Muscle layer of colon (tissue), 2 donors: ENCODE measurements at regions not wholly inside any gene's neighbourhood (a gene's known extent, or its start where the extent isn't known, plus 50 kb on each side); places are given as distances from the start of the nearest gene placed in this dataset.
"Not testable (repeated sequence)": the region's sequence is repeated elsewhere in the genome, so short reads cannot be mapped to it uniquely, and the experiment has no call there.

Experiments
- H3K27ac ChIP-seq: one replicate; pipeline ENCODE4 v1.7.0; 2013; ENCODE audit warnings: low read depth, mild to moderate bottlenecking, low read length, moderate library complexity
- H3K27me3 ChIP-seq, 2 donors: one replicate each; pipeline ENCODE4 v1.7.0; 2013; ENCODE audit warnings: low read length in 2 of 2, mild to moderate bottlenecking in 2 of 2; ENCODE audit not compliant: insufficient read depth in 2 of 2, control insufficient read depth in 1 of 2
- H3K36me3 ChIP-seq: one replicate; pipeline ENCODE4 v1.7.0; 2013; ENCODE audit warnings: mild to moderate bottlenecking, low read length; ENCODE audit not compliant: insufficient read depth
- H3K4me1 ChIP-seq: one replicate; pipeline ENCODE4 v1.7.0; 2013; ENCODE audit warnings: mild to moderate bottlenecking, low read length; ENCODE audit not compliant: insufficient read depth
- H3K4me3 ChIP-seq, 2 donors: one replicate each; pipeline ENCODE4 v1.7.0; 2013; ENCODE audit warnings: low read length in 2 of 2, low read depth in 1 of 2, mild to moderate bottlenecking in 1 of 2, moderate library complexity in 1 of 2
- H3K9ac ChIP-seq: one replicate; pipeline ENCODE4 v1.7.0; 2013; ENCODE audit warnings: low read length
- H3K9me3 ChIP-seq: one replicate; pipeline ENCODE4 v1.7.0; 2013; ENCODE audit warnings: mild to moderate bottlenecking, low read length
- donor health status: abdominal sarcoma.
- donor health status: Adenocarcinoma of cecum.

DNA sequence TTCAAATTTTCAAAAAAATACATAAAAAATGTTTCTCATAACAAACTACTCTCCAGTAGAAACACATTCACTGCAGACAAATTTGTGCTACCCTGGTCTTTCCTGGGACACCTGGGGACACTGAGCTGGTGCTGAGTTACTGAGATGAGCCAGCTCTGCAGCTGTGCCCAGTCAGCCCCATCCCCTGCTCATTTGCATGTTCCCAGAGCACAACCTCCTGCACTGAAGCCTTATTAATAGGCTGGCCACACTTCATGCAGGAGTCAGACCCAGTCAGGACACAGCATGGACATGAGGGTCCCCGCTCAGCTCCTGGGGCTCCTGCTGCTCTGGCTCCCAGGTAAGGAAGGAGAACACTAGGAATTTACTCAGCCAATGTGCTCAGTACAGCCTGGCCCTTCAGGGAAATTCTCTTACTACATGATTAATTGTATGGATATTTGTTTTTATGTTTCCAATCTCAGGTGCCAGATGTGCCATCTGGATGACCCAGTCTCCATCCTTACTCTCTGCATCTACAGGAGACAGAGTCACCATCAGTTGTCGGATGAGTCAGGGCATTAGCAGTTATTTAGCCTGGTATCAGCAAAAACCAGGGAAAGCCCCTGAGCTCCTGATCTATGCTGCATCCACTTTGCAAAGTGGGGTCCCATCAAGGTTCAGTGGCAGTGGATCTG lies 1529.3 kb downstream of the RPIA start:
- H3K9me3 ChIP-seq, H3K36me3 ChIP-seq, H3K27ac ChIP-seq, H3K9ac ChIP-seq, H3K27me3 ChIP-seq, H3K4me3 ChIP-seq, H3K4me1 ChIP-seq: not testable (repeated sequence)

DNA sequence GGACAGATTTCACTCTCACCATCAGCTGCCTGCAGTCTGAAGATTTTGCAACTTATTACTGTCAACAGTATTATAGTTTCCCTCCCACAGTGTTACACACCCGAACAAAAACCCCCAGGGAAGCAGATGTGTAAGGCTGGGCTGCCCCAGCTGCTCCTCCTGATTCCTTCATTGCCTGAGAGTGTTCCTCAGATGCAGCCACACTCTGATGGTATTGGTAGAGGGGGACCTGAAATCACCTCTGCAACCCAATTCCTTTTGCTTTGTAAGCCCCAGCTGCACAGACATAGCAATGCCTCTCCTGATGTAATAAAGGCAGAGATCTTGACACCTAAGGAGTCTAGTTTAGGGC lies 1529.8 kb downstream of the RPIA start:
- Histone ChIP-seq H3K27me3 (no peaks in the 10 kb centered on the region), H3K9ac (no peak overlapping the region), H3K4me3 (no peak overlapping the region), H3K9me3 (no peaks in the 10 kb centered on the region), H3K27ac (no peak overlapping the region), H3K4me1 (no peaks in the 10 kb centered on the region), H3K36me3 (no peaks in the 10 kb centered on the region)

DNA sequence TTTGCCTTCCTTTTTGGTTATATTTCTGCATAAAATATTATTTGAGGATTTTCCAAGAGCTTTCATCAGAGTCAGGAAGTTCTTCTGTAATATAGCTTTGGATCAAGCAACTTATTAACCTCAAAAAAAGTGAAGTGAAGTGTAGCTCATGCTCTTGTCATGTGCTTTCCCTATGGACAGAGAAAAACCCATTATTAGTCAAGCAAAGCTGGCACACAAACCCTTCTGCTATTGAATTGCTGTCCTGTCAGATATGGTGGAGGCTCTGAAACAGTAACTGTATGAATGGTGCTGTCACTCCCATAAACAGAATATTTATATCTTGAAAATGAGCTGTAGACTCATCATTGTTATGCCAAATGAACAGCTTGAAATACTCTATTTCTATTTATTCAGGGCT lies 1533.3 kb downstream of the RPIA start:
- H3K9me3 ChIP-seq, H3K4me1 ChIP-seq, H3K9ac ChIP-seq, H3K4me3 ChIP-seq, H3K36me3 ChIP-seq, H3K27me3 ChIP-seq, H3K27ac ChIP-seq: not testable (repeated sequence)

DNA sequence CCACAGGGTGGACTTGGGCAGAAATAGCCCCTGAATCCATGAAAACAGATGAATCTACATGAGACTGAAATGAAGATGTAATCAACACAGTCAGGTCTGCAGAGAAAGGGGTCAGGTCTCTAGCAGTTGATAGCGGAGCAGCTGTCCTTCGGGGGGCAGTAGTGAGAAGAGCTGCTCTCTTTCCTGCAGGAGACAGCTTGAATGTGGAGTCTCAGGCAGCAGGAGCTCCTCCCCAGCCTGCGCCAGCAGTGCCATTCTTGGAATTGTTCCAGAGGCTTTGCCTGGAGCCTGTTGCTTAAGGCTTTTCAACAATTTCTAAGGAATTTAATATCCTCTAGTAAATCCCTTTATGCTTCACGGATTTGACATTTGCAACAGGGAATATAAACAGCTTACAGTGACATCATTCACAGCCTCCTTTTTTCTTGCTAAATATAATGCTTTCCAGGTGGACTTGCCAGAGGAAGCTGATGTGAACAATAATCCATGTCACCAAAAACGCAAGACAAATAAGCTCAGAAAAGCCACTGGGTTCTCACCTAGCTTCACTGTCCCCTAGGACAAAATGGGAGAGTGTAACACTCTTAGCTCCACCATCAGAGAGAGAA lies 1535.1 kb downstream of the RPIA start:
- H3K9me3 ChIP-seq, H3K4me3 ChIP-seq, H3K27me3 ChIP-seq, H3K4me1 ChIP-seq, H3K36me3 ChIP-seq, H3K9ac ChIP-seq, H3K27ac ChIP-seq: not testable (repeated sequence)

DNA sequence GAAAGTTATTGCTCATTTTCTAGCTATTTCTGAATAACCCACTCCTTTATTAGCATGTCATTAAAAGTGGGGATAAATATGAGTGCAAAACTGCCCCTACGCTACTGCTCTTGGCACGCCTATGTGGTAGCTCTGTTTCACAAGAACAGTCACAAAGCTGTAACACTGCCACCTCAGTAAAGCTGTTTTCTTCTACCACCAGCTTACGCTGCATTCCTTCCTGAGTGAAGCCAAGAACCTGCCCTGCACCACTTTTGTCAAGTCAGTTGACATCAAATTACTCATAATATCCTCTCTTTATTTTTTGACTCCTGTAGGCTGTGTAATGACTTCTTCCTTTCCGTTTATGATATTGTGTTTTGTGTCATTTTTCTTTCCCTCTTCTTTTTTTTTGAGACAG lies 1539.7 kb downstream of the RPIA start:
- not testable (repeated sequence) for H3K9ac ChIP-seq, H3K4me3 ChIP-seq, H3K27ac ChIP-seq, H3K9me3 ChIP-seq, H3K36me3 ChIP-seq, H3K4me1 ChIP-seq, H3K27me3 ChIP-seq

DNA sequence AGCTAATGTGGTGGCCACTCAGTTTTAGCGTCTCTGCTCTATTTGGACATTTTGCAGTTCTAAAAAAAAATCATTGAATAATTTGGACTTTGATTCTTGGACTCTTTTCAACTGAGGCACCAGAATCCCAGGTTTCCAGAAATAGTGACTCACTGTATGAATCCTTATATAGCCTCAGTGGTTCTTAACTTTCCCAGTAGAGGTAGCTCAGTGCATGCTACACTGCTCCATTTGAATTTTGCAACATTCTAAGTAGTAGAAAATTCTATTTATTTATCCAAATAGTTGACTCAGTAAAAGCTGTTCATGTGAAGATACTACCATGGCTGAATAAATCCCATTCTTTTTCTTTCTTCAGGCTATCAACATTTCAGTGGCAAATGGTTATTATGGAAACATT lies 1544.0 kb downstream of the RPIA start:
- H3K9me3 ChIP-seq, H3K9ac ChIP-seq, H3K36me3 ChIP-seq, H3K4me1 ChIP-seq, H3K4me3 ChIP-seq, H3K27me3 ChIP-seq, H3K27ac ChIP-seq: not testable (repeated sequence)

DNA sequence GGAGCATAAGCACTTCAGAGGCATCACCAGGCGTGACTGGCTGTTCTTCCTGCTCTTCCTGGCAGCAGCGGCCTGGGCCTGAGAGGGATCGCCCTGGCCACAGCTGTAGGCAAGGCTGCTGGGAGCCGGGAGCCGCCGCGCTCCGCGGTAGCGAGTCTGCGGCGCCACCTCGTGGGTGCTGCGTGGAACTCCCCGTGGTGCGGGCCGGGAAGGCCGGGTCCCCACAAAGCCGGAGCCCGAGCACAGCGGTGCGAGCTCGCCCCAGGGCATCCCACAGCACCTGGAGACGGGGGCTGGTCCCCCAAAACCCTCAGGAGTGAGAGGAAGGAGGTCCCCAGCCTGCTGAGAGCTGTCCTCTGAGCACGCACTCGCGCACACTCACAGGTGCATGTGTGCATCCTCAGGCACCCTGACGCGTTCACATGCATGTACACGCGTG lies 1546.5 kb downstream of the RPIA start:
- not testable (repeated sequence) for H3K36me3 ChIP-seq, H3K27ac ChIP-seq, H3K27me3 ChIP-seq, H3K9me3 ChIP-seq, H3K9ac ChIP-seq, H3K4me1 ChIP-seq, H3K4me3 ChIP-seq

DNA sequence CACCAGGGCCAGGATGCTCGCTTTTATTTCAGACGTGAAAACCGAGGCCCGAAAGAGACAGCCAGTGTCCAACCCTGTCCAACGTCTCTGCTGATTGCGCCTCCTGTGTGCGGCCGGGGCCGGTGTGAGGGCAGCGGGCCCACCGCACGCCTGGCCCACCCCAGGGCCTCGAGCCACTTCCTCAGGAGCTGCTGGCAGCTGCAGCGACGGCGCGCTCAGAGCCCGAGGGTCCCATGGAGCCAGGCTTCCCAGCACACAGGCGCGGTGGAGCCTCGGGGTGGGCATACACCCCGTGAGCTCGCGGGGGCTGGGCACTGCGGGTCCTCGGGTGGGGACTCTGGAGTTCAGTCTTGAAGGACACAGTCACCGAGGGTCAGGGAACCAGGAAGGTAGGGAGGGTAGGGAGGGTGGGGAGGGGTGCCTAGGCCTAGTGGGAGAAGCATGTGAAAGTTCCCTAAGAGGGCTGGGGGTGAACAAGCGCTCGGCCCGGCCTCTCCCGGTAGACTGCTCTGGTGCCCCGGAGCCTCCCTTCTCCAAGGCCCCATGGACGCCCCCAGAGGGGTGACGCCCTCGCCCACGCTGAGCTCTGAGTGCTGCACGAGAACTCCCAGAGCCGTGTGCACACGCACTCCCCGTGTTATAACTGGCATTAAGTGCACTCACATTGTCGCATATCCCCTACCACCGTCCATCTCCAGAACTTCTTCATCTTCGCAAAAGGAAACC lies 1547.2 kb downstream of the RPIA start:
- H3K9ac ChIP-seq, H3K27me3 ChIP-seq, H3K36me3 ChIP-seq, H3K9me3 ChIP-seq, H3K4me1 ChIP-seq, H3K27ac ChIP-seq, H3K4me3 ChIP-seq: not testable (repeated sequence)

DNA sequence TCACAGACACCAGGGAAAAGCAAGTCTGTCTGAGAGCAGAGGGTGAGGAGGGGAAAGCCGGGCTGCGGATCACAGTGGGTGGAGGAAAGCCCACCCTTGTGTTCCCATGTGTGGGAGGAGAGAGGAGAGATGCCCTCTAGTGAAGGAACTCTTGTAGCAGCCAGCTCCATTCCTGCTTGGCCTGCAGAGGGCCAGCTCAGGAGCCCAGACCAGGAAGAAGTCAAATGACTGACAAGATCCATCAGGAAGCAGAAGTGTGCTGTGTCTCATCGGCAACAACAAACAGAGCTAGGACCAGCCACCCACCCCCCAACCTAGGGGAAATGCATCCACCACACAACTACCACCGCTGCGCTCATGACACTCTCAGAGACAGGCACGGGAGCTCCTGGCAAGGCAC lies 1548.3 kb downstream of the RPIA start:
- not testable (repeated sequence) for H3K9me3 ChIP-seq, H3K27me3 ChIP-seq, H3K36me3 ChIP-seq, H3K9ac ChIP-seq, H3K4me3 ChIP-seq, H3K27ac ChIP-seq, H3K4me1 ChIP-seq

DNA sequence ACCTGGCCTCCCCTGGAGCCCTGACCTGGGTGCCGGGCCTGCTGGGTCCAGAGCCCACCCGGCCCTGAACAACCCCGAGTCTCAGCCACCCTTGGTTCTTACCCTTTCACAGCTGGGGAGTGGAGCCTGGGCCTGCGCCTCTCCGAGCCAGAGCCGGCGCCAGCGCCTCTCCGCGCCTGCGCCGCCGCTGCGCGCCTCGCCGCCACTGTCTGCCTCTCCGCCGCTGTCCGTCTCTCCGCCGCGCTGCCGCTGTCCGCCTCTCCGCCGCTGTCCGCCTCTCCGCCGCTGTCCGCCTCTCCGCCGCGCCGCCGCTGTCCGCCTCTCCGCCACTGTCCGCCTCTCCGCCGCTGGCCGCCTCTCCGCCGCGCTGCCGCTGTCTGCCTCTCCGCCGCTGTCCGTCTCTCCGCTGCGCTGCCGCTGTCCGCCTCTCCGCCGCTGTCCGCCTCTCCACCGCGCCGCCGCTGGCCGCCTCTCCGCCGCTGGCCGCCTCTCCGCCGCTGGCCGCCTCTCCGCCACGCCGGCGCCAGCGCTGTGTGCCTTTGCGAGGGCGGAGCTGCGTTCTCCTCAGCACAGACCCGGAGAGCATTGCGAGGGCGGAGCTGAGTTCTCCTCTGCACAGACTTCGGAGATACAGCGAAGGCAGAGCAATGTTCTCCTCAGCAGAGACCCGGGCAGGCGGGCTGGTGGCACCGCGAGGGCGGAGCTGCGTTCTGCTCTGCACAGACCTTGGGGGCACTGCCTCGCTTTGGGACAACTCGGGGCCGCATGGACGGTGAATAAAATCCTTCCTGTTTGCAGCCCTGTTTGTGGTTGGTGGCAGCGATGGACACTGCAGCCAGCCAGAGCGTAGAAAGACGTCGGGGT lies 1553.7 kb downstream of the RPIA start:
- H3K27ac ChIP-seq, H3K27me3 ChIP-seq: not testable (repeated sequence)
- H3K4me3 ChIP-seq = peak overlapping the region in 1 of 2 donors; percentile 27

DNA sequence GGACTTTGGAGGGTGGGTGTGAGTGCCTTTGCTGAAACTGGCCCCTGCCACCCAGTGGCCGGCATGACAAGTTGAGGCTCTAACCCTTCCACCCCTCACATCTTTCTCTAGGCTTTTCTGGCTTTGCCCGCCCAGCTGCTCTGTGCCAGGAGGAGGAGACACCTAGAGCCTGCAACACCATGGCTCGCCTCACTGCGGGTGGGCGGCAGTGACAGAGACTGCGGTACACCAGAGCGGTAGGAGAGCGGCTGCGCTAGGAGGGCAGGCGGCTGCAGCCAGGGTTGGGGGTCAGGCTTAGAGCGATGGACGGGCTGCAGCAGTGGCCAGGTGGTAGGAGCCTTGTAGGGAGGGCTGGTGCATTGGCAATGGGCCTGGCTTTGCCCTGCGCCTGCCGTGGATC lies 1556.9 kb downstream of the RPIA start:
- not testable (repeated sequence) for H3K27me3 ChIP-seq, H3K9ac ChIP-seq, H3K4me3 ChIP-seq, H3K27ac ChIP-seq, H3K36me3 ChIP-seq, H3K4me1 ChIP-seq, H3K9me3 ChIP-seq

More for the DNA sequence above, 1553.7 kb downstream of the RPIA start:
- H3K4me1 ChIP-seq, H3K9me3 ChIP-seq, H3K36me3 ChIP-seq, H3K9ac ChIP-seq: not testable (repeated sequence)
